Activated CD4-positive, alpha-beta T cell treated with anti-CD3 and anti-CD28 coated beads, Interleukin-2, amount 50 U/mL, for 16 hours (primary cell): ENCODE measurements at regions not wholly inside any gene's neighbourhood (a gene's known extent, or its start where the extent isn't known, plus 50 kb on each side); places are given as distances from the start of the nearest gene placed in this dataset.
"Not testable (repeated sequence)": the region's sequence is repeated elsewhere in the genome, so short reads cannot be mapped to it uniquely, and the experiment has no call there.

ENCODE experiments used
- DNase-seq: peaks from one replicate; pipeline ENCODE4 v3.0.0-alpha.2; 2020

GRCh38 chr1:242811092-242811840 is 286.8 kb upstream of the PLD5 start:
- DNase-seq: no peak

GRCh38 chr1:242806324-242806723 is 281.8 kb upstream of the PLD5 start:
- no peak for DNase-seq

GRCh38 chr1:242805360-242805759 is 280.9 kb upstream of the PLD5 start:
- not testable (repeated sequence) for DNase-seq

- no peak for DNase-seq
Measured at GRCh38 chr1:242802973-242803372, 278.5 kb upstream of the PLD5 start.

- DNase-seq: no peak
Measured at GRCh38 chr1:242800521-242800920, 276.0 kb upstream of the PLD5 start.

GRCh38 chr1:242797856-242798255 is 273.4 kb upstream of the PLD5 start:
- no peak for DNase-seq

GRCh38 chr1:242788771-242789170 is 264.3 kb upstream of the PLD5 start:
- DNase-seq: no peak

GRCh38 chr1:242787968-242788367 is 263.5 kb upstream of the PLD5 start:
- DNase-seq: no peak

GRCh38 chr1:242784807-242785206 is 260.3 kb upstream of the PLD5 start:
- DNase-seq: no peak

- no peak for DNase-seq
Measured at GRCh38 chr1:242784084-242784483, 259.6 kb upstream of the PLD5 start.

- no peak for DNase-seq
Measured at GRCh38 chr1:242774256-242774655, 249.8 kb upstream of the PLD5 start.

- no peak for DNase-seq
Measured at GRCh38 chr1:242770366-242770765, 245.9 kb upstream of the PLD5 start.

- DNase-seq: no peak
Measured at GRCh38 chr1:242764161-242764560, 239.7 kb upstream of the PLD5 start.

GRCh38 chr1:242761556-242761955 is 237.1 kb upstream of the PLD5 start:
- DNase-seq: no peak

GRCh38 chr1:242754926-242755325 is 230.4 kb upstream of the PLD5 start:
- no peak for DNase-seq

GRCh38 chr1:242754125-242754524 is 229.6 kb upstream of the PLD5 start:
- DNase-seq: no peak

- DNase-seq: no peak
Measured at GRCh38 chr1:242747233-242747632, 222.7 kb upstream of the PLD5 start.

GRCh38 chr1:242745079-242745478 is 220.6 kb upstream of the PLD5 start:
- DNase-seq: no peak

- DNase-seq: no peak
Measured at GRCh38 chr1:242743983-242744780, 219.7 kb upstream of the PLD5 start.

GRCh38 chr1:242738702-242739645 is 214.5 kb upstream of the PLD5 start:
- no peak for DNase-seq

GRCh38 chr1:242736611-242737010 is 212.1 kb upstream of the PLD5 start:
- DNase-seq: no peak

GRCh38 chr1:242735323-242735722 is 210.8 kb upstream of the PLD5 start:
- no peak for DNase-seq

GRCh38 chr1:242731446-242731845 is 206.9 kb upstream of the PLD5 start:
- no peak for DNase-seq
